Astrocyte (in vitro differentiated cells and primary cell): ENCODE measurements at regions not wholly inside any gene's neighbourhood (a gene's known extent, or its start where the extent isn't known, plus 50 kb on each side); places are given as distances from the start of the nearest gene placed in this dataset.

Experiments used
- DNase-seq: peaks from one replicate; pipeline ENCODE4 v3.0.0-alpha.2; 2010; ENCODE audit warnings: low read depth
- FAIRE-seq: peaks from 2 replicates; lab custom pipeline; 2011; peaks lifted over from hg19 to GRCh38; lab: Jason Lieb, UNC
- H2AFZ ChIP-seq: 2 replicates; pipeline ENCODE4 v1.6.0; 2012; ENCODE audit warnings: low read depth, low read length, inconsistent platforms
- H3K27ac ChIP-seq: 2 replicates; pipeline ENCODE4 v1.5.1; 2011; ENCODE audit warnings: low read depth, low read length, inconsistent platforms
- H3K27me3 ChIP-seq: 2 replicates; pipeline ENCODE4 v1.6.0; 2011; ENCODE audit warnings: low read length, inconsistent platforms; ENCODE audit not compliant: insufficient read depth
- H3K36me3 ChIP-seq: 2 replicates; pipeline ENCODE4 v1.5.1; 2011; ENCODE audit warnings: low read length, inconsistent platforms; ENCODE audit not compliant: insufficient read depth
- H3K4me1 ChIP-seq: 2 replicates; pipeline ENCODE4 v1.5.1; 2011; ENCODE audit warnings: low read length, inconsistent platforms; ENCODE audit not compliant: insufficient read depth
- H3K4me2 ChIP-seq: 2 replicates; pipeline ENCODE4 v1.6.0; 2012; ENCODE audit warnings: low read length, inconsistent platforms
- H3K4me3 ChIP-seq: 2 replicates; pipeline ENCODE4 v1.5.1; 2011; ENCODE audit warnings: low read depth, mild to moderate bottlenecking, low read length, inconsistent platforms; ENCODE audit not compliant: insufficient read depth
- H3K79me2 ChIP-seq: 2 replicates; pipeline ENCODE4 v1.6.0; 2012; ENCODE audit warnings: mild to moderate bottlenecking, low read length, inconsistent platforms; ENCODE audit not compliant: insufficient read depth
- H3K9ac ChIP-seq: 2 replicates; pipeline ENCODE4 v1.6.0; 2012; ENCODE audit warnings: mild to moderate bottlenecking, low read length, inconsistent platforms
- H3K9me3 ChIP-seq: 2 replicates; pipeline ENCODE4 v1.5.1; 2012; ENCODE audit warnings: low read depth, mild to moderate bottlenecking, low read length, inconsistent platforms; ENCODE audit not compliant: insufficient read depth
- H4K20me1 ChIP-seq: 2 replicates; pipeline ENCODE4 v1.6.0; 2012; ENCODE audit warnings: low read length, inconsistent platforms; ENCODE audit not compliant: insufficient read depth
- H3K27ac Mint-ChIP-seq: one replicate; pipeline ENCODE4 v1.8.0; 2021; ENCODE audit warnings: mild to moderate bottlenecking, mixed read lengths; ENCODE audit not compliant: unreplicated experiment
- H3K27me3 Mint-ChIP-seq: one replicate; pipeline ENCODE4 v1.8.0; 2021; ENCODE audit warnings: low read depth, mixed read lengths; ENCODE audit not compliant: unreplicated experiment
- H3K36me3 Mint-ChIP-seq: one replicate; pipeline ENCODE4 v1.8.0; 2021; ENCODE audit warnings: low read depth, mixed read lengths; ENCODE audit not compliant: unreplicated experiment
- H3K4me1 Mint-ChIP-seq: one replicate; pipeline ENCODE4 v1.8.0; 2021; ENCODE audit warnings: low read depth, mixed read lengths; ENCODE audit not compliant: unreplicated experiment
- H3K4me3 Mint-ChIP-seq: one replicate; pipeline ENCODE4 v1.8.0; 2021; ENCODE audit warnings: mild to moderate bottlenecking, moderate library complexity, mixed read lengths; ENCODE audit not compliant: unreplicated experiment
- H3K9me3 Mint-ChIP-seq: one replicate; pipeline ENCODE4 v1.8.0; 2021; ENCODE audit warnings: mild to moderate bottlenecking, mixed read lengths; ENCODE audit not compliant: unreplicated experiment
- CTCF ChIP-seq: IDR thresholded peaks from 2 replicates; pipeline ENCODE4 v1.5.1; 2011; ENCODE audit warnings: low read depth, mild to moderate bottlenecking, inconsistent platforms, low read length, moderate library complexity; ENCODE audit not compliant: insufficient read depth
- EZH2 ChIP-seq: IDR thresholded peaks from 2 replicates; pipeline ENCODE4 v1.6.1; 2012; ENCODE audit warnings: mild to moderate bottlenecking, low read length, inconsistent platforms; ENCODE audit not compliant: insufficient read depth

GRCh38 chr4:176999935-177000543 lies 207.3 kb upstream of the VEGFC start:
- no peaks in the 10 kb centered on the region for H3K9me3 ChIP-seq
- H3K36me3 Mint-ChIP-seq, result no peaks in the 10 kb centered on the region
- no peaks in the 10 kb centered on the region for H3K36me3 ChIP-seq
- H3K27ac Mint-ChIP-seq, result no peak overlapping the region
- H3K27me3 ChIP-seq, result no peaks in the 10 kb centered on the region
- H3K9me3 Mint-ChIP-seq, result peaks cover 3% of the 10 kb centered on the region
- H3K4me2 ChIP-seq, result no peak overlapping the region
- no peak overlapping the region for H3K27ac ChIP-seq
- DNase-seq (no peak), FAIRE-seq (no peak)
- no peaks in the 10 kb centered on the region for H4K20me1 ChIP-seq
- H3K4me3 Mint-ChIP-seq, result no peak overlapping the region
- H3K4me1 Mint-ChIP-seq, result peaks cover 11% of the 10 kb centered on the region
- no peak overlapping the region for H2AFZ ChIP-seq
- H3K9ac ChIP-seq, result no peak overlapping the region
- TF ChIP-seq EZH2, result no peak
- TF ChIP-seq CTCF, result no peak
- H3K4me1 ChIP-seq, result peaks cover 4% of the 10 kb centered on the region
- H3K79me2 ChIP-seq, result no peaks in the 10 kb centered on the region
- H3K4me3 ChIP-seq, result no peak overlapping the region
- H3K27me3 Mint-ChIP-seq, result no peaks in the 10 kb centered on the region

GRCh38 chr4:177001271-177002175 lies 208.8 kb upstream of the VEGFC start:
- H3K9me3 ChIP-seq, result no peaks in the 10 kb centered on the region
- H4K20me1 ChIP-seq, result no peaks in the 10 kb centered on the region
- H2AFZ ChIP-seq, result no peak overlapping the region
- Mint-ChIP-seq H3K36me3 (no peaks in the 10 kb centered on the region), H3K4me1 (peaks cover 19% of the 10 kb centered on the region), H3K27ac (no peak overlapping the region), H3K9me3 (peaks cover 3% of the 10 kb centered on the region), H3K4me3 (no peak overlapping the region), H3K27me3 (no peaks in the 10 kb centered on the region)
- H3K9ac ChIP-seq, result no peak overlapping the region
- peak; percentile 77 for FAIRE-seq
- peak overlapping the region; percentile 24 for H3K4me2 ChIP-seq
- no peak overlapping the region for H3K4me3 ChIP-seq
- H3K27ac ChIP-seq, result no peak overlapping the region
- peaks cover 4% of the 10 kb centered on the region for H3K4me1 ChIP-seq
- H3K36me3 ChIP-seq, result no peaks in the 10 kb centered on the region
- H3K27me3 ChIP-seq, result no peaks in the 10 kb centered on the region
- no peaks in the 10 kb centered on the region for H3K79me2 ChIP-seq
- peak; percentile 59 for DNase-seq
- TF ChIP-seq EZH2 (no peak), CTCF (no peak)
